A673 (cell line): ENCODE measurements at regions not wholly inside any gene's neighbourhood (a gene's known extent, or its start where the extent isn't known, plus 50 kb on each side); places are given as distances from the start of the nearest gene placed in this dataset.

Experiments used
- BruUV-seq: library from RNA; stranded (reverse); fragments of 400-500 nt; replicated peaks from 2 replicates; lab custom pipeline; 2021; lab: Mats Ljungman, UMichigan
- CTCF ChIA-PET: fragments of 300-600 bp; sonication (Branson Sonifier 250); formaldehyde crosslinking; loops from one replicate; lab custom pipeline; 2022; ENCODE audit warnings: antibody characterized with exemption; lab: Charles Lee
- POLR2A ChIA-PET: fragments of 300-600 bp; sonication (Branson Sonifier 250); formaldehyde crosslinking; loops from one replicate; lab custom pipeline; 2022; ENCODE audit warnings: antibody characterized with exemption; ENCODE audit not compliant: low non-redundant PET; lab: Charles Lee
- DNase-seq: peaks from one replicate; pipeline ENCODE4 v3.0.0-alpha.2; 2015; ENCODE audit warnings: low spot score
- H3K27ac ChIP-seq: fragments of 200-600 bp; sonication (generic); 2 replicates; pipeline ENCODE4 v1.5.1; 2016; ENCODE audit warnings: mixed run types, low read depth, mild to moderate bottlenecking, mixed read lengths, antibody characterized with exemption, low read length; ENCODE audit not compliant: poor library complexity, severe bottlenecking
- H3K27me3 ChIP-seq: fragments of 200-600 bp; sonication (generic); replicated peaks from 2 replicates; pipeline ENCODE4 v1.6.1; 2017; ENCODE audit warnings: mixed run types, low read depth, mild to moderate bottlenecking, mixed read lengths, antibody characterized with exemption, low read length; ENCODE audit not compliant: insufficient read depth, poor library complexity
- H3K36me3 ChIP-seq: fragments of 200-600 bp; sonication (generic); 2 replicates; pipeline ENCODE4 v1.6.1; 2016; ENCODE audit warnings: mixed run types, mild to moderate bottlenecking, mixed read lengths, antibody characterized with exemption, low read length; ENCODE audit not compliant: insufficient read depth, poor library complexity, severe bottlenecking
- H3K4me1 ChIP-seq: fragments of 200-600 bp; sonication (generic); 2 replicates; pipeline ENCODE4 v1.6.1; 2017; ENCODE audit warnings: mixed run types, mild to moderate bottlenecking, mixed read lengths, antibody characterized with exemption, low read length; ENCODE audit not compliant: insufficient read depth, poor library complexity, severe bottlenecking
- H3K4me3 ChIP-seq: fragments of 200-600 bp; sonication (generic); 2 replicates; pipeline ENCODE4 v1.5.1; 2016; ENCODE audit warnings: low read depth, mixed run types, mild to moderate bottlenecking, mixed read lengths, low read length; ENCODE audit not compliant: poor library complexity, severe bottlenecking
- H3K9me3 ChIP-seq: fragments of 200-600 bp; sonication (generic); 2 replicates; pipeline ENCODE4 v1.6.1; 2016; ENCODE audit warnings: mixed run types, low read depth, mild to moderate bottlenecking, mixed read lengths, antibody characterized with exemption, low read length; ENCODE audit not compliant: poor library complexity, severe bottlenecking
- CTCF ChIP-seq: fragments of 300-800, 200-600 bp; sonication (generic); conservative IDR thresholded peaks from 2 replicates; pipeline ENCODE4 v1.5.1; 2017; ENCODE audit warnings: low read depth, mild to moderate bottlenecking, antibody characterized with exemption, low read length, moderate library complexity, mixed read lengths
- EZH2 ChIP-seq: fragments of 200-600 bp; sonication (generic); IDR thresholded peaks from 2 replicates; pipeline ENCODE4 v1.6.1; 2017; ENCODE audit warnings: borderline replicate concordance, low read depth, mild to moderate bottlenecking, mixed read lengths, antibody characterized with exemption, low read length; ENCODE audit not compliant: poor library complexity, severe bottlenecking
- intact Hi-C: fragments of 100-400 bp; cut with micrococcal nuclease; formaldehyde crosslinking; loops from one replicate; pipeline ENCODE4 v1.10.0; 2022; ENCODE audit not compliant: unreplicated experiment

GRCh38 chr5:158414780-158415179 lies 555.8 kb upstream of the CLINT1 start:
- ChIA-PET CTCF (no interaction called here), POLR2A (no interaction called here)
- no peaks in the 10 kb centered on the region for H3K36me3 ChIP-seq
- H3K27ac ChIP-seq: no peak overlapping the region
- no peaks in the 10 kb centered on the region for H3K9me3 ChIP-seq
- TF ChIP-seq EZH2 (no peak), CTCF (no peak)
- H3K4me3 ChIP-seq: no peak overlapping the region
- BruUV-seq: no TSS peak
- DNase-seq: no peak
- intact Hi-C loops: no loop called here
- H3K4me1 ChIP-seq: no peaks in the 10 kb centered on the region
- no peaks in the 10 kb centered on the region for H3K27me3 ChIP-seq

- Histone ChIP-seq H3K9me3 (no peaks in the 10 kb centered on the region), H3K27ac (no peak overlapping the region), H3K4me3 (no peak overlapping the region), H3K27me3 (no peaks in the 10 kb centered on the region), H3K36me3 (no peaks in the 10 kb centered on the region), H3K4me1 (no peaks in the 10 kb centered on the region)
- BruUV-seq: no TSS peak
- no peak for TF ChIP-seq CTCF
- POLR2A ChIA-PET: no interaction called here
- intact Hi-C loops: no loop called here
- no peak for DNase-seq
- CTCF ChIA-PET: no interaction called here
Measured at GRCh38 chr5:158414333-158414762, 555.4 kb upstream of the CLINT1 start.

DNA sequence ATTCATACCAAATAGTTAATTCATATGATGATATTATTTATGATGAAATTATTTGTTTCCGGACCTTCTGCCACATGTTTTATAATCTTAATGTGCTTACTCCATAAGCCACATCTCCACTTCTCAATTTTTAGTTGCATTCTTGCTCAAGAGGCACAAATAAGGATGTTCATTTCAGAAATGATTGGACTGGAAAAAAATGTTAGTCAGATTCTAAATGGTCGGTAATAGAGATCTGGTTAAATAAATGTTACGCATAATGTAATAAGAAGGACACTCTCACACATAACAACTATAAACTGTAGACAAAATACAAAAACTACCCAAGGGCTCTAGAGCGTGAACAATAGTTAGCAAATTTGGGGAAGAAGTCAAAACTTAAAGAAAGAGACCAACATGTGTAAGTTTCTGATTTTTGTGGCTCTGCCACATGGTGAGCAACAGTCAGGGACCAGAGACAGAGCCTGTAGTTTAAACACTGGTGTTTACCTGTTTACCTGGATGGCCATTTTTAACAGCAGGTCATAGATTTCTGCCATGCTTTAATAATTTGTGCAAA lies 554.3 kb upstream of the CLINT1 start:
- POLR2A ChIA-PET: no interaction called here
- H3K9me3 ChIP-seq: no peaks in the 10 kb centered on the region
- no peaks in the 10 kb centered on the region for H3K36me3 ChIP-seq
- no TSS peak for BruUV-seq
- no peak overlapping the region for H3K4me3 ChIP-seq
- H3K27ac ChIP-seq: no peak overlapping the region
- no peaks in the 10 kb centered on the region for H3K27me3 ChIP-seq
- CTCF ChIA-PET: no interaction called here
- intact Hi-C loops: no loop called here
- no peak for DNase-seq
- no peak for TF ChIP-seq EZH2
- no peak for TF ChIP-seq CTCF
- no peaks in the 10 kb centered on the region for H3K4me1 ChIP-seq
